IMR-90 (cell line): ENCODE measurements at regions not wholly inside any gene's neighbourhood (a gene's known extent, or its start where the extent isn't known, plus 50 kb on each side); places are given as distances from the start of the nearest gene placed in this dataset.

Source experiments
- CEBPB ChIP-seq: IDR thresholded peaks from 2 replicates; pipeline ENCODE4 v1.6.1; 2012; ENCODE audit warnings: low read depth, low read length, improper control_type of control experiment
- CHD1 ChIP-seq: IDR thresholded peaks from 2 replicates; pipeline ENCODE4 v1.6.1; 2012; ENCODE audit warnings: low read depth, low read length, improper control_type of control experiment
- FOS ChIP-seq: fragments of 150-350 bp; IDR thresholded peaks from 2 replicates; pipeline ENCODE4 v1.6.1; 2016; ENCODE audit warnings: low read depth, low read length
- MAFK ChIP-seq: IDR thresholded peaks from 2 replicates; pipeline ENCODE4 v1.6.1; 2012; ENCODE audit warnings: low read depth, low read length, improper control_type of control experiment
- MAZ ChIP-seq: IDR thresholded peaks from 2 replicates; pipeline ENCODE4 v1.6.1; 2012; ENCODE audit warnings: low read depth, mild to moderate bottlenecking, low read length, improper control_type of control experiment, moderate library complexity, borderline replicate concordance
- MXI1 ChIP-seq: IDR thresholded peaks from 2 replicates; pipeline ENCODE4 v1.6.1; 2012; ENCODE audit warnings: low read depth, mild to moderate bottlenecking, low read length, moderate library complexity, borderline replicate concordance
- NFE2L2 ChIP-seq: fragments of 150-350 bp; IDR thresholded peaks from 2 replicates; pipeline ENCODE4 v1.6.1; 2016; ENCODE audit warnings: low read depth, mild to moderate bottlenecking, low read length
- POLR2A ChIP-seq: IDR thresholded peaks from 2 replicates; pipeline ENCODE4 v1.6.1; 2012; ENCODE audit warnings: mild to moderate bottlenecking, low read depth, low read length
- RAD21 ChIP-seq: IDR thresholded peaks from 2 replicates; pipeline ENCODE4 v1.6.1; 2012; ENCODE audit warnings: low read length, improper control_type of control experiment
- RCOR1 ChIP-seq: IDR thresholded peaks from 2 replicates; pipeline ENCODE4 v1.6.1; 2012; ENCODE audit warnings: mild to moderate bottlenecking, low read length, improper control_type of control experiment; ENCODE audit not compliant: insufficient replicate concordance
- RFX5 ChIP-seq: IDR thresholded peaks from 2 replicates; pipeline ENCODE4 v1.8.0; 2012; ENCODE audit warnings: low read depth, mild to moderate bottlenecking, low read length, moderate library complexity
- TF ChIP-seq, protein P1 (sequence below): conservative IDR thresholded peaks from 2 replicates; pipeline ENCODE4 v1.5.1; 2012; ENCODE audit warnings: mild to moderate bottlenecking, low read depth, low read length, improper control_type of control experiment
- TF ChIP-seq, protein P2 (sequence below): fragments of 150-350 bp; IDR thresholded peaks from 2 replicates; pipeline ENCODE4 v1.6.1; 2017; ENCODE audit warnings: mild to moderate bottlenecking, antibody characterized with exemption, low read length, low read depth
- TF ChIP-seq, protein P3 (sequence below): fragments of 150-350 bp; IDR thresholded peaks from 2 replicates; pipeline ENCODE4 v1.6.1; 2016; ENCODE audit warnings: low read depth, mild to moderate bottlenecking, low read length, moderate library complexity, borderline replicate concordance

DNA sequence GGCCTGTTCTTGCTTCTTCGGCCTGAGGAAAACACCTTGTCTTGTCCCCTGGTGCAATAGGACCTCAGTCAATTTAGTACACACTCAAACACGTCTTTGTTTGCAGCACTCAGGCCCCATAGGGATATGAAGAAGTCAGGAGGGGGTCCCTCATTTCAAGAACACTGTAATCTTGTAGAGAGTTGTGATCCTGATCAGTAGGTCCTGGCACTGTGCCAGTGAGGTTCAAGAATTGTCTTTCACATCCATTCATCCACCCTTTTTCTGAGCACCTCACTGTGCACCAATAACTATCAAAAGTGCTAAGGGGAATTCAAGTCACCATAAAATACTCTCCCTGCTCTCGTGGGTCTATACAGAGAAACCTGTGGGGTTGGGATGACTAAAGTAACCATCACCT lies 131.4 kb upstream of the LHCGR start:
- TF ChIP-seq CEBPB (no peak), RAD21 (no peak), POLR2A (no peak), FOS (no peak), MAZ (no peak), MXI1 (no peak), MAFK (no peak), RFX5 (no peak), RCOR1 (no peak), NFE2L2 (no peak), CHD1 (no peak)
- TF ChIP-seq, protein P1, sequence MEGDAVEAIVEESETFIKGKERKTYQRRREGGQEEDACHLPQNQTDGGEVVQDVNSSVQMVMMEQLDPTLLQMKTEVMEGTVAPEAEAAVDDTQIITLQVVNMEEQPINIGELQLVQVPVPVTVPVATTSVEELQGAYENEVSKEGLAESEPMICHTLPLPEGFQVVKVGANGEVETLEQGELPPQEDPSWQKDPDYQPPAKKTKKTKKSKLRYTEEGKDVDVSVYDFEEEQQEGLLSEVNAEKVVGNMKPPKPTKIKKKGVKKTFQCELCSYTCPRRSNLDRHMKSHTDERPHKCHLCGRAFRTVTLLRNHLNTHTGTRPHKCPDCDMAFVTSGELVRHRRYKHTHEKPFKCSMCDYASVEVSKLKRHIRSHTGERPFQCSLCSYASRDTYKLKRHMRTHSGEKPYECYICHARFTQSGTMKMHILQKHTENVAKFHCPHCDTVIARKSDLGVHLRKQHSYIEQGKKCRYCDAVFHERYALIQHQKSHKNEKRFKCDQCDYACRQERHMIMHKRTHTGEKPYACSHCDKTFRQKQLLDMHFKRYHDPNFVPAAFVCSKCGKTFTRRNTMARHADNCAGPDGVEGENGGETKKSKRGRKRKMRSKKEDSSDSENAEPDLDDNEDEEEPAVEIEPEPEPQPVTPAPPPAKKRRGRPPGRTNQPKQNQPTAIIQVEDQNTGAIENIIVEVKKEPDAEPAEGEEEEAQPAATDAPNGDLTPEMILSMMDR = no peak
- TF ChIP-seq, protein P2, sequence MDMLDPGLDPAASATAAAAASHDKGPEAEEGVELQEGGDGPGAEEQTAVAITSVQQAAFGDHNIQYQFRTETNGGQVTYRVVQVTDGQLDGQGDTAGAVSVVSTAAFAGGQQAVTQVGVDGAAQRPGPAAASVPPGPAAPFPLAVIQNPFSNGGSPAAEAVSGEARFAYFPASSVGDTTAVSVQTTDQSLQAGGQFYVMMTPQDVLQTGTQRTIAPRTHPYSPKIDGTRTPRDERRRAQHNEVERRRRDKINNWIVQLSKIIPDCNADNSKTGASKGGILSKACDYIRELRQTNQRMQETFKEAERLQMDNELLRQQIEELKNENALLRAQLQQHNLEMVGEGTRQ = no peak
- TF ChIP-seq, protein P3, sequence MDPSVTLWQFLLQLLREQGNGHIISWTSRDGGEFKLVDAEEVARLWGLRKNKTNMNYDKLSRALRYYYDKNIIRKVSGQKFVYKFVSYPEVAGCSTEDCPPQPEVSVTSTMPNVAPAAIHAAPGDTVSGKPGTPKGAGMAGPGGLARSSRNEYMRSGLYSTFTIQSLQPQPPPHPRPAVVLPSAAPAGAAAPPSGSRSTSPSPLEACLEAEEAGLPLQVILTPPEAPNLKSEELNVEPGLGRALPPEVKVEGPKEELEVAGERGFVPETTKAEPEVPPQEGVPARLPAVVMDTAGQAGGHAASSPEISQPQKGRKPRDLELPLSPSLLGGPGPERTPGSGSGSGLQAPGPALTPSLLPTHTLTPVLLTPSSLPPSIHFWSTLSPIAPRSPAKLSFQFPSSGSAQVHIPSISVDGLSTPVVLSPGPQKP = no peak
